ENCODE measurements at regions not wholly inside any gene's neighbourhood (a gene's known extent, or its start where the extent isn't known, plus 50 kb on each side); places are given as distances from the start of the nearest gene placed in this dataset.

GRCh38 chr20:57908704-57909630 lies 199.2 kb upstream of the PMEPA1 start:
- no peak for DNase-seq

GRCh38 chr20:57908226-57908625 lies 198.4 kb upstream of the PMEPA1 start:
- no peak for DNase-seq

DNA sequence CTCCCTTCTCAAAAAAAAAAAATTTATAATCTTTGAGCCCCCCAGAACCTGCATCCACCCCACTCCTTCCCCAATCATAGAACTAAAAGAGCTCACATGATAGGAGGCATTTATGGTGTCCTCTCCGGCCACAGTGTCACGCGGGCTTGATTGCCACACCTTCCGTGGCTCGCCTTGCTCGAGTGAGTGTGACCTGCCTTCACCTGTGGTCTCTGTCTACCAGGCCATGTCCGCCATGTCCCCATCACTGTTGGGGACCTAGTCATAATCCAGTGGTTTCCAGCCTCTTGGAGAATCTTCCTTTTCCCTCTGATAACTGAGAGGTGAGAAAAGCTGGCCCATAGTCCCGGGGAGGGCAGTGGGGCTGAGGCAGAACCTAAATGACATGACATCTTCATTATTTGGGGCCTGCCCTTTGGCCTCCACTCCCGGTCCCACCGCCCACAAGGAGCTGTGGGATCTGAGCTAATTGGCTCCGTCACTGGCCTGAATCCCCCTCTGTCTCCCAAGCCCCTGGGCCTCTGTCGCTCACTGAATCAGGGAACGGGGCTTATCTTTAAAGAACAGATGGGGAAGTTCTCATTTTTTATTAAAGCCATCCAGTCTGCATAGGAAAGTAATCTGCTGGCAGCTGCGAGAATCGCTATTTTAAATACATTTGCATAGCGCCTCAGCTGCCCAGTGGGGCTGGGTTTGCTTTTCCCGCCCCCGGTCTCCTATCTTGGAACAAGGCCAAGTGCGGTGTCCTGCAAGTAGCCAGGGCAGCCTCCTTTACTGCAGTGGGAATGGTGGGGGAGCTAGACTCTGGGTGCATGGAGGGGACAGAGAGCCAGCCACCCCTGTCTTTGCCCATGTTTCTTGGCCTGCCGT lies 197.6 kb upstream of the PMEPA1 start:
- DNase-seq = no peak

- no peak for DNase-seq
Measured at GRCh38 chr20:57905448-57905847, 195.6 kb upstream of the PMEPA1 start.

DNA sequence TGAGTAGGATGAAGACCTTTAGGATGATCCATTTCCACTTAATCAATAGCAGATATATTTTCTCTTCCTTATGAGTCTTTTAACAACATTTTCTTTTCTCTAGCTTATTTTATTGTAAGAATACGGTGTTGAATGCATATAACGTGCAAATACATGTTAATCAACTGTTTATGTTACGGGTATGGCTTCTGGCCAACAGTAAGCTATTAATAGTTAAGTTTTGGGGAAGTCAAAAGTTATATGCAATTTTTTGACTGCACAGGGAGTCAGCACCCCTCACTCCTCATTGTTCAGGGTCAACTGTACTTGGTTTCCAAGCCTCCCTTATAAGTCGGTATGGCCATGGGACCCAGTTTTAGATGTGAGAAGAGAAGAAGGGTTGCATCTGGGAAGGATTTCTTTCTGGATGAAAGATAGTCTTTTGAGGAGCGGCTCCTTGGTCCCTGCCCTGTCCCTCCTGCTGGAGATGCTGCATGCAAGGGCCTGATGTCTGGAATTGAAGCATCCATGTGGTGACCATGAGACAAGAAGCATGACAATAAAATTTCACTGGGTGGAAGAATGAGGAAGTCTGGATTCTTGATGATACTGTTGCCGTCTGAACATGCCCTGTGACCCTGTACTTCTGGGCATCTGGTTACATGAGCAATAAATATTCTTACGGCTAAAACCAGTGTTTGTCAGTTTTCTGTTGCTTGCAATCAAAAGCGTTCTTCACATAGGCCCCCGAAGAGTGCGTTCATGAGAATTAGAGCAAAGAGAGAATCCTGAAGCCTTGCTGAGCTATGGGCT lies 194.7 kb upstream of the PMEPA1 start:
- DNase-seq = no peak

DNA sequence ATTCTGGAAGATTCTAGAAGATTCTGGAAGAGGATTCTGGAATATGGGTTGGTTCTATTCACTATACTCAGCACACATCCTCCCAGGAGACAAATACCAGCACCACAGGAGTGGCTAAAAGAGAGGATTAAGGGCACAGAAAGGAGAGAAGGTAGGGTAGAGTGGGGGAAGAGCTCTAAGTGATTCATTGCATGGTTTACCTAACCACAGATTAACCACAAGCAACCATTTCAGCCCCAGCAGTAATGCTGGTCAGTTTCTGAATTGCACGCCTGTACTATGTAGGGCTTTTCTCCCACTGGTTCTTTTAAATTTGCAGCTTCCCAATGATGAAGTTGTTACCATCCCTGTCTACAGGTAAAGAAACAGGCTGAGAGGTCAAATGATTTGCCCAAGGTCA lies 192.7 kb upstream of the PMEPA1 start:
- no peak for DNase-seq

- DNase-seq = no peak
Measured at GRCh38 chr20:57901526-57901925, 191.7 kb upstream of the PMEPA1 start.

- no peak for DNase-seq
Measured at GRCh38 chr20:57900226-57900905, 190.6 kb upstream of the PMEPA1 start.

DNA sequence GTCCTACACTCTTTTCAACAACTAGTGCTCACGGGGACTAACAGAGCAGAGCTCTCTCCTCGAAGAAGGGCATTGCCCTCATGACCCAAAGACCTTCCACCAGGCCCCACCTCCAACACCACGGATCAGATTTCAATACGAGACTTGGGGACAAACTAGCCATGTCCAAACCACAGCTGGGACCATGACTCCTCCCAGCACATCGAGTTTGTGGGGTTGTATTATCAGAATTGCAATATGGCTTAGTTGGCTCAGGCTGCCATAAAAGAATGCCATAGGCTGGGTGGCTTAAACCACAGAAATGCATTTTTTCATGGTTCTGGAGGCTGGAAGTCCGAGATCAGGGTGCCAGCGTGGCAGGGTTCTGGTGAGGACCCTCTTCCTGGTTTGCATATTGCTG lies 189.7 kb upstream of the PMEPA1 start:
- no peak for DNase-seq

DNA sequence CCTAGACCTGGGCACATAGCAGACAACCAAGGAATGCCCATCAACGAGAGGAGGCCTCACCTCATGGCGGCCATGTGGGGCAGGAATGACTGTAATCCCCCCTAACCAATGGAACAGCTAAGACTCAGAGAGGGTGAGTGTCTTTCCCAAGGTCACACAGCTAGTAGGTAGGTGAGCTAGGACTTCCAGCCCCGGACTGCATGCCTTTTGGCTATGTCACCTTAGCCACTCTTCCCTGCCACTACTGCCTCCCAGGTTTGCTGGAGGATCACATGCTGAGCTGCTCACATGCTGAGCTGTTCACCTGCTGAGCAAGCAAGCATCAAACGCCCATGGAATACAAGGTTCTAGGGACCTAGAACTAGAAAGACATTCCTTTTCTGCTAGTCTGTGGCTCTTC lies 188.5 kb upstream of the PMEPA1 start:
- no peak for DNase-seq

GRCh38 chr20:57897891-57898290 lies 188.1 kb upstream of the PMEPA1 start:
- no peak for DNase-seq

DNA sequence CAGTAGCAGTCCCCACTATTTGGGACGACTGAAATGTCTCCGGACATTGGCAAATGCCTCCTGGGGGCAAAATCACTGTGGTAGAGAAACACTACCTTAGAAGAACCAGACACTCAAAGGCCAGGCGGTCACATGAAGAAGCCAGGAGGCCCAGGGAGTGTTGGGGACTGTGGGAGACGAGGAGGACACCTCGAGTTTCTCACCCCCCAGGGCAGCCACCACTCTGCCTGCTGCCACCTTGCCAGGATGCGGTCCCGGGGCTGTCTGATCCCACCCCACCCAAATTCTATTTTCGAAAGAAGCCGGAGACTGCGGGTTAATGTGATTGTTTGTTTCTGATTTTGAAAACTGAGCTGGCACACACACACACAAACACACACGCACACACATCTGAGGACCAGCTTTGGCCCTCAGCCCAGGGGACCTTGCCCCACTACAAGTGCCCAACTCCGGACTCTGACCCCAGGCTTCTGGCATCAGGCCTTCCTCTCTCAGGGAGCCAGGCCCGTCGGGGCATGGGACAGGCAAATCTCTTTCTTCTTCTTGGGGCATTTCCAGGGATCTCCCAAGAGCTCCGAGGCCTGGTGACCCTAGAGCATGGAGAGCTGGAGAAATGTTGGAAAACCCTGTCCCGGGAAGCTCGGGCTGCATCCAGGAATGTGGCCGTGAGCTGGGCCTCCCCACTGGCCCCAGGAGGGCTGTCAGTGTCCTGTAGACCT lies 187.5 kb upstream of the PMEPA1 start:
- no peak for DNase-seq

- DNase-seq = no peak
Measured at GRCh38 chr20:57896563-57896962, 186.7 kb upstream of the PMEPA1 start.

DNA sequence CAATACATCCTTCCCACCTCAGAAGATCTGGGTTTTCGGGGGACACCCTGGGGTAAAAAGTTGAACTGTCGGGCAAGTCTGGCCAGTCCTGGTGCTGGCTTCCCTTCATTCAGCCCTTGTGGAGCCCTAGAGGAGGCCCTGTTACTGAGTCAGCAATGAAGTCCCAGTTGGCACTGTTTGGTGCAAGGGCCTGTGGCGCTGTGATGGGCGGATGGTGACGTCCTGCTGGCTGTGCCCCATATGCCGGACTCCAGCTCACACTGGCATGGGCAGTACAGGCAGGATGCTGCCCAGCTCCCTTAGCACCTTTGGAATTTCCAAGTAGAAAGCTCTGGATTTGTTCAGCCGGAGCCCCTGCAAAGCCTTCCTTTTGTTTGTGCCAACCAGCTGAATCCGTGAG lies 186.2 kb upstream of the PMEPA1 start:
- no peak for DNase-seq

- no peak for DNase-seq
Measured at GRCh38 chr20:57895161-57895855, 185.5 kb upstream of the PMEPA1 start.

- DNase-seq = no peak
Measured at GRCh38 chr20:57894522-57894921, 184.7 kb upstream of the PMEPA1 start.

- DNase-seq = no peak
Measured at GRCh38 chr20:57894096-57894495, 184.3 kb upstream of the PMEPA1 start.

- no peak for DNase-seq
Measured at GRCh38 chr20:57893366-57893999, 183.7 kb upstream of the PMEPA1 start.

GRCh38 chr20:57892471-57892870 lies 182.7 kb upstream of the PMEPA1 start:
- no peak for DNase-seq

DNA sequence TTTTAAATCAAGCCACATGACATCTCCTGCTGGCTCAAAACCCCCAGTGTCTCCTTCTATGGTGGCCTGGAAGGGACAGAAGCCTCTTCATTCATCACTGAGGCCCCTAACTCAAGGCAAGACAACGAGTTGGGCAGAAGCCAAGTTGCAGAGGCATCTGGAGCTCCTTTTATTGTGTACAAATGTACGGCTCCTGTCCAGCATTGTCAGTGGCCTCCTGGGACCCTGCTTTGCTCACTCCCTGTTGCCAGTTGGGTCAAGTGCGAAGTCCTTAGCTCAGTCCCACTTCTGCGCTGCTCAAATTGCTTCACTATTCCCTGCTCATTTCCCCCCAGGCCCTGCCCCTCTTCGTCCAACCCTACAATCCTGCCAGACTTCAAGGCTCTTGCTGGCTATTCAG lies 181.2 kb upstream of the PMEPA1 start:
- no peak for DNase-seq

Data from NCI-H2081 treated with DMSO at 0.1 percent for 48 hours (cell line).